Thoracic aorta (tissue), 2 donors: ENCODE measurements at regions not wholly inside any gene's neighbourhood (a gene's known extent, or its start where the extent isn't known, plus 50 kb on each side); places are given as distances from the start of the nearest gene placed in this dataset.

Experiments
- ATAC-seq: fragments of 150-250 bp; one replicate; pipeline ENCODE4 v1.8.0; 2017; ENCODE audit warnings: low read depth; ENCODE audit not compliant: insufficient number of reproducible peaks, low FRiP score
- DNase-seq: peaks from one replicate; pipeline ENCODE4 v3.0.0-alpha.2; 2020; ENCODE audit warnings: low spot score
- H3K27ac ChIP-seq, 2 donors: fragments of 200-600 bp; sonication (generic); 1 replicate in 1 of 2; 2 replicates in 1 of 2; pipeline ENCODE4 v1.5.1; 2016; ENCODE audit warnings: mild to moderate bottlenecking in 2 of 2, moderate library complexity in 2 of 2
- H3K27me3 ChIP-seq: fragments of 200-600 bp; sonication (generic); replicated peaks from 2 replicates; pipeline ENCODE4 v1.6.0; 2016; ENCODE audit warnings: mild to moderate bottlenecking; ENCODE audit not compliant: insufficient read depth
- H3K36me3 ChIP-seq: fragments of 200-600 bp; sonication (generic); one replicate; pipeline ENCODE4 v1.5.1; 2016
- H3K4me1 ChIP-seq, 2 donors: fragments of 200-600 bp; sonication (generic); 1 replicate in 1 of 2; 2 replicates in 1 of 2; pipeline versions ENCODE4 v1.5.1 to v1.6.0; 2016; ENCODE audit warnings: low read depth in 2 of 2, mild to moderate bottlenecking in 1 of 2; ENCODE audit not compliant: control insufficient read depth in 1 of 2
- H3K4me3 ChIP-seq: fragments of 200-600 bp; sonication (generic); 2 replicates; pipeline ENCODE4 v1.5.1; 2016; ENCODE audit warnings: mild to moderate bottlenecking
- H3K9me3 ChIP-seq: fragments of 200-600 bp; sonication (generic); 2 replicates; pipeline ENCODE4 v1.5.1; 2016
- TF ChIP-seq, protein P1 (sequence below): fragments of 200-600 bp; sonication (generic); IDR thresholded peaks from one replicate; pipeline ENCODE4 v1.5.1; 2019; ENCODE audit warnings: antibody characterized with exemption

DNA sequence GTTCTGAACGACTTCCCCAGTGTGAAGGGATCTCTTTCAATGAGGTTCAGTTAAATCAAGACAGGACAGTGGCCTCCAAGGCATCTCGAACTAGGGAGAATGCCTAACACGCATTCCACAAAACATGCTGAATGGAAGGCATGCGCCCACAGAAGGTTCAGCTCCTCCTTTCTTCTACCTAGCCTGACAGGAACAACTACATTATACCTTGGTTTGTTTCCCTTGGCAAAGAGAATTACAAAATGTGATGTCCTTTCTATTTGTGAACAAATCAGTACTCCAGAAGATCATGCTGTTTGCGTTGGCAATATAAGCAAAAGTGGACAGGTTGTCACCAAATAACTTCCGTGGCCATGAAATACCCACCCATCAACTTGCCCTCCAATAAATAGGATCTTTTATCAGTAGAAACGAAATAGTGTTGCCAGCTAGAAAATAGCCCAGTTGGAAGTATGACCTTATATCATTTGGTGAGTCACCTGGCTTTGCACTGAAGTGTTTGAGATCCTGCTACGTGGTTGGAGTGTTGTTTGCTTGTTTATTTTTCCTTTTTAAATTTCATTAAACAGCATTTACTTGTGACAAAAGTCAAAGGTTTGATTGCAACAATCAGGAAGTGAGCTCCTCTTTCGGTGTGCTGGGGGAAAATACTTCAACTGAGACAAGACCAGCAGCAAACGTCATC lies 117.0 kb upstream of the FAM204A start:
- H3K4me1 ChIP-seq: no peaks in the 10 kb centered on the region
- DNase-seq (no peak), ATAC-seq (no peak)
- H3K4me3 ChIP-seq: no peak overlapping the region
- no peaks in the 10 kb centered on the region for H3K27me3 ChIP-seq
- no peaks in the 10 kb centered on the region for H3K9me3 ChIP-seq
- TF ChIP-seq, protein P1, sequence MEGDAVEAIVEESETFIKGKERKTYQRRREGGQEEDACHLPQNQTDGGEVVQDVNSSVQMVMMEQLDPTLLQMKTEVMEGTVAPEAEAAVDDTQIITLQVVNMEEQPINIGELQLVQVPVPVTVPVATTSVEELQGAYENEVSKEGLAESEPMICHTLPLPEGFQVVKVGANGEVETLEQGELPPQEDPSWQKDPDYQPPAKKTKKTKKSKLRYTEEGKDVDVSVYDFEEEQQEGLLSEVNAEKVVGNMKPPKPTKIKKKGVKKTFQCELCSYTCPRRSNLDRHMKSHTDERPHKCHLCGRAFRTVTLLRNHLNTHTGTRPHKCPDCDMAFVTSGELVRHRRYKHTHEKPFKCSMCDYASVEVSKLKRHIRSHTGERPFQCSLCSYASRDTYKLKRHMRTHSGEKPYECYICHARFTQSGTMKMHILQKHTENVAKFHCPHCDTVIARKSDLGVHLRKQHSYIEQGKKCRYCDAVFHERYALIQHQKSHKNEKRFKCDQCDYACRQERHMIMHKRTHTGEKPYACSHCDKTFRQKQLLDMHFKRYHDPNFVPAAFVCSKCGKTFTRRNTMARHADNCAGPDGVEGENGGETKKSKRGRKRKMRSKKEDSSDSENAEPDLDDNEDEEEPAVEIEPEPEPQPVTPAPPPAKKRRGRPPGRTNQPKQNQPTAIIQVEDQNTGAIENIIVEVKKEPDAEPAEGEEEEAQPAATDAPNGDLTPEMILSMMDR: no peak
- no peaks in the 10 kb centered on the region for H3K36me3 ChIP-seq
- no peak overlapping the region for H3K27ac ChIP-seq

DNA sequence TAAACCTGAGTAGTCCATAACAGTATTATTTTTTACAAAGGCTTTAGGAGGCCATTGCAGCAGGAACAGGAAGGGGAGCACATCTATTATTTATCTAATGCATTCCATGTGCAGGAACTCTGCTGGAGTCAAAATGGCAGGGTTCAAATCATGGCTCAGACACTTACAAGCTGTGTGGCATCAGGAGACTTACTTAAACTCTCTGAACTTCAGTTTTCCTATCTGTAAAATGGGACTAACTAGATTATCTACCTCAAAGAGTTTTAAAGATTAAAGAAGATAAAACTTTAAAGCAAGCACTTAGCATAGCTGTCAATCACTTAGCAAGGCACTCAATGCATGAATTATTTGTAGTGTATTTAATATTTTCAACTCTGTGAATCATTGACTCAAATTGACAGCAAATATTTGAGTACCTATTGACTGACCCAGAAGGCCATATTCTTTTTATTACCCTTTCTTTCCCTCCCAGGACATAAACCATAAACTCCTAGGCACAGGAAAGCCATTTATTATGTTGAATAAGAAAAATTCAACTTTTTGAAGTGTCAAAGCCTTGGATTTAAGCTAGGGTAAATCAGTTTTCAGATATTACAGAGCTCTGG lies 115.8 kb upstream of the FAM204A start:
- ATAC-seq (no peak), DNase-seq (no peak)
- no peaks in the 10 kb centered on the region for H3K9me3 ChIP-seq
- TF ChIP-seq, protein P1: no peak
- no peak overlapping the region for H3K4me3 ChIP-seq
- H3K36me3 ChIP-seq: no peaks in the 10 kb centered on the region
- H3K4me1 ChIP-seq: no peaks in the 10 kb centered on the region
- H3K27ac ChIP-seq: no peak overlapping the region
- H3K27me3 ChIP-seq: no peaks in the 10 kb centered on the region

DNA sequence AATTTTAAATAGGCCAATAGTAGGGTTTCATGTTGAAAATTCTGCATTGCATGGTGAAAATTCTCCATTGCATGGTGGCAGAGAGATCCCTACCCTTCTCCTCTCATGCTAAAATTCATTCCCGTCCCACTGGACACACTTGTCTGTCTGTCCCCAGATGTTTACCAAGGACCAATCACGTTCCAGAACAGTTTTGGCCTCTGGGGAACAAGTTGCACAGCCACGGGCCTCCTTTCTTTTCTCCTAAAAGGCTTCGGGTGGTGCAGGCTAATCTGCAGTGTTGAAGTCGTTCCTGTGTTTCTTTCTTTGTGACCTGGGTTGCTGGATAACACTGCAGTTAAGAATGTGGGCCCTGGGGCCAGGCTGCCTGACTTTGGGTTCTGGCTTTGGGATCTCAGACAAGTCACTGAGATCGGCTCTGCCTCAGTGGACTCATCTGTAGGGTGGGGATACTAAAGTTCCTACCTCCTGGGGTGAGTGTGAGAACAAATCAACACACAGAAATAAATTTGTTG lies 113.1 kb upstream of the FAM204A start:
- no peaks in the 10 kb centered on the region for H3K27me3 ChIP-seq
- no peak overlapping the region for H3K4me3 ChIP-seq
- H3K9me3 ChIP-seq: no peaks in the 10 kb centered on the region
- H3K36me3 ChIP-seq: no peaks in the 10 kb centered on the region
- no peak overlapping the region for H3K27ac ChIP-seq
- DNase-seq: no peak
- TF ChIP-seq, protein P1: no peak
- H3K4me1 ChIP-seq: no peaks in the 10 kb centered on the region
- ATAC-seq: no peak

DNA sequence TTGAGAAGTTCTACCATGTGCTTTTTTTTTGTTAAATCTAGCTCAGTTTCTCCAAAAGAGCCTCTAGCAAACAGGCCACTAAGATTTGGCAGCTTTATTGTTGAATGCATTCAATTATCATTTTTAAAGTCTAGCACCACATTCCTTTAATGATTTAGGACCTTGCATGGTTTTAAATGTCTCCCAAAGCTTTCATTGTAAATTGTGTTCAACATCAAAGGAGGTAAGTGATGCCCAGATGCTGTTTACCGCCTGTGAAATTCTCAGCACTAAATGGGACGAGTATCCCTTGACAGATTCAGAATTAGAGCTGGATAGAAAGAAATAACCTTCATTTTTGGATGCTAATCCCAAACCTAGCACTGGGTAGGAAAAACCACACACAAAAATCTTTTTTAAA lies 112.1 kb upstream of the FAM204A start:
- H3K36me3 ChIP-seq: no peaks in the 10 kb centered on the region
- TF ChIP-seq, protein P1: no peak
- H3K9me3 ChIP-seq: no peaks in the 10 kb centered on the region
- no peak overlapping the region for H3K27ac ChIP-seq
- ATAC-seq (no peak), DNase-seq (no peak)
- H3K4me1 ChIP-seq: no peaks in the 10 kb centered on the region
- no peak overlapping the region for H3K4me3 ChIP-seq
- no peaks in the 10 kb centered on the region for H3K27me3 ChIP-seq

DNA sequence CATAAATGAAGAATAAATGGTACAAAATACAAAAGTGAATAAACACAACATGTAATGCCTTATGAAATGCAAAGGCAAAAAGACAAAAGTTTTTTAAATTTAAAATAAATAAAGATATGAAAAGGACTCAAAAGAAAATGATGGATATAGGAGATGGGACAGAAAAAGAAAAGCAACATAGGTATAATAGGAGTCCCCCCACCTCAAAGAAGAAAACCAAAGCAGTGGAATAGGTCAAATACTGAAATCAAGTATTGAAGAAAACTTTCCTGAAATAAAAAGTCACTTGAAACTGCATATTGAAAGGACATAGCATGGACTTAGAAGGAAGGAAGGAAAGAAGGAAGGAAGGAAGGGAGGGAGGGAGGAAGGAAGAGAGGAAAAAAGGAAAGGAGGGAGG lies 110.0 kb upstream of the FAM204A start:
- Histone ChIP-seq H3K36me3 (no peaks in the 10 kb centered on the region), H3K27ac (no peak overlapping the region), H3K4me3 (no peak overlapping the region), H3K4me1 (no peaks in the 10 kb centered on the region), H3K27me3 (no peaks in the 10 kb centered on the region), H3K9me3 (no peaks in the 10 kb centered on the region)
- TF ChIP-seq, protein P1: no peak
- no peak for DNase-seq
- ATAC-seq: no peak
